K562 (cell line): ENCODE measurements at regions not wholly inside any gene's neighbourhood (a gene's known extent, or its start where the extent isn't known, plus 50 kb on each side); places are given as distances from the start of the nearest gene placed in this dataset.

Experiments used
- CHD1 ChIP-seq: fragments of 200-600 bp; sonication (generic); IDR thresholded peaks from one replicate; pipeline ENCODE4 v1.6.1; 2012; ENCODE audit warnings: mild to moderate bottlenecking, moderate library complexity, low read length, inconsistent platforms
- CREB3L1 ChIP-seq: fragments of 450-650 bp; IDR thresholded peaks from 2 replicates; pipeline ENCODE4 v1.6.1; 2014; ENCODE audit warnings: low read depth, mild to moderate bottlenecking, moderate library complexity, borderline replicate concordance
- CTCF ChIP-seq, 3 experiments: IDR thresholded peaks in 2 of 3; conservative IDR thresholded peaks in 1 of 3; 2 replicates each; pipeline ENCODE4 v1.5.1; 2011 to 2012; ENCODE audit warnings: low read length in 3 of 3, mild to moderate bottlenecking in 3 of 3, control low read depth in 2 of 3, improper control_type of control experiment in 1 of 3, inconsistent platforms in 1 of 3, low read depth in 1 of 3, mixed read lengths in 1 of 3, moderate library complexity in 1 of 3; ENCODE audit not compliant: insufficient read depth in 2 of 3
- ETV6 ChIP-seq, 3 experiments: fragments of 150-350 bp in 1 of 3; sonication (generic) in 1 of 3; formaldehyde crosslinking in 1 of 3; IDR thresholded peaks; 2 replicates each; pipeline versions ENCODE4 v1.6.1 to v1.8.0; 2014 to 2022; ENCODE audit warnings: borderline replicate concordance in 2 of 3, low read depth in 2 of 3, antibody characterized with exemption in 1 of 3, low read length in 1 of 3, mild to moderate bottlenecking in 1 of 3, missing genetic modification reagents in 1 of 3
- FOXP1 ChIP-seq: sonication (generic); formaldehyde crosslinking; IDR thresholded peaks from 2 replicates; pipeline ENCODE4 v1.8.0; 2022; ENCODE audit warnings: mild to moderate bottlenecking, missing genetic modification reagents
- IFI16 ChIP-seq: fragments of 250-450 bp; sonication (Bioruptor Pico); IDR thresholded peaks from 2 replicates; pipeline ENCODE4 v2.1.2; 2022; ENCODE audit warnings: mild to moderate bottlenecking, inconsistent platforms
- IRF1 ChIP-seq: sonication (generic); formaldehyde crosslinking; IDR thresholded peaks from 2 replicates; pipeline ENCODE4 v1.8.0; 2022; ENCODE audit warnings: missing genetic modification reagents, mild to moderate bottlenecking, borderline replicate concordance
- MAZ ChIP-seq, 2 experiments: fragments of 450-650 bp in 1 of 2; sonication (generic) in 1 of 2; formaldehyde crosslinking; IDR thresholded peaks in 1 of 2; conservative IDR thresholded peaks in 1 of 2; 2 replicates each; pipeline versions ENCODE4 v1.4.0 to v1.5.0; 2020; ENCODE audit warnings: mild to moderate bottlenecking in 1 of 2, missing genetic modification reagents in 1 of 2
- NFIC ChIP-seq: fragments of 450-650 bp; IDR thresholded peaks from 2 replicates; pipeline ENCODE4 v1.6.1; 2017; ENCODE audit warnings: mild to moderate bottlenecking, inconsistent platforms
- NRF1 ChIP-seq, 2 experiments: fragments of 450-650 bp; IDR thresholded peaks in 1 of 2; conservative IDR thresholded peaks in 1 of 2; 2 replicates each; pipeline ENCODE4 v1.6.1; 2014; ENCODE audit warnings: mild to moderate bottlenecking in 2 of 2
- THAP7 ChIP-seq: fragments of 250-450 bp; sonication (Bioruptor Pico); IDR thresholded peaks from 2 replicates; pipeline ENCODE4 v1.5.0; 2021
- ZKSCAN8 ChIP-seq: fragments of 200-800 bp; sonication (Bioruptor generic); IDR thresholded peaks from 2 replicates; pipeline ENCODE4 v1.6.1; 2016; ENCODE audit warnings: missing genetic modification characterization, missing compliant biosample characterization
- ZNF134 ChIP-seq: fragments of 250-450 bp; sonication (Bioruptor Pico); conservative IDR thresholded peaks from 2 replicates; pipeline ENCODE4 v1.4.0; 2020

GRCh38 chr1:188426561-188426960 is 1597.8 kb downstream of the PLA2G4A start:
- TF ChIP-seq FOXP1 (CRISPR knock-in tag): no peak
- TF ChIP-seq CHD1: no peak
- TF ChIP-seq IFI16: no peak
- TF ChIP-seq ZKSCAN8 (CRISPR knock-in tag): no peak
- no peak for TF ChIP-seq NFIC
- no peak for TF ChIP-seq CTCF (IDR thresholded peaks at IDR 0.05 in 2 of 3, conservative IDR thresholded peaks at IDR 0.05 in 1 of 3; ENCODE audit: insufficient read depth in 2 of 3, low read depth in 1 of 3, low read length in 3 of 3)
- TF ChIP-seq ETV6 (IDR thresholded peaks at IDR 0.05; ENCODE audit: borderline replicate concordance in 1 of 2, low read depth in 2 of 2, low read length in 1 of 2): no peak
- TF ChIP-seq ETV6 (CRISPR knock-in tag; IDR thresholded peaks at IDR 0.05; ENCODE audit: borderline replicate concordance): no peak
- no peak for TF ChIP-seq MAZ (CRISPR knock-in tag; conservative IDR thresholded peaks at IDR 0.05 in 1 of 2, IDR thresholded peaks at IDR 0.05 in 1 of 2)
- no peak for TF ChIP-seq NRF1 (conservative IDR thresholded peaks at IDR 0.05 in 1 of 2, IDR thresholded peaks at IDR 0.05 in 1 of 2)
- no peak for TF ChIP-seq IRF1 (CRISPR knock-in tag)
- no peak for TF ChIP-seq CREB3L1
- no peak for TF ChIP-seq THAP7
- TF ChIP-seq ZNF134: no peak
